Activated naive CD8-positive, alpha-beta T cell treated with anti-CD3 and anti-CD28 coated beads for 36 hours (primary cell): ENCODE measurements at regions not wholly inside any gene's neighbourhood (a gene's known extent, or its start where the extent isn't known, plus 50 kb on each side); places are given as distances from the start of the nearest gene placed in this dataset.

Experiments used
- DNase-seq: peaks from one replicate; pipeline ENCODE4 v3.0.0; 2021
- H3K27ac Mint-ChIP-seq: one replicate; pipeline ENCODE4 v1.8.0; 2022; ENCODE audit warnings: mild to moderate bottlenecking, moderate library complexity, mixed read lengths
- H3K27me3 Mint-ChIP-seq: one replicate; pipeline ENCODE4 v1.8.0; 2022; ENCODE audit warnings: mild to moderate bottlenecking, mixed read lengths
- H3K36me3 Mint-ChIP-seq: one replicate; pipeline ENCODE4 v1.8.0; 2021; ENCODE audit warnings: mild to moderate bottlenecking, mixed read lengths
- H3K4me1 Mint-ChIP-seq: one replicate; pipeline ENCODE4 v1.8.0; 2021; ENCODE audit warnings: mixed read lengths
- H3K4me3 Mint-ChIP-seq: one replicate; pipeline ENCODE4 v1.8.0; 2022; ENCODE audit warnings: mild to moderate bottlenecking, moderate library complexity, mixed read lengths
- H3K9me3 Mint-ChIP-seq: one replicate; pipeline ENCODE4 v1.8.0; 2022; ENCODE audit warnings: mixed read lengths

GRCh38 chr3:69607466-69608305 lies 131.6 kb upstream of the MITF start:
- H3K27ac Mint-ChIP-seq: no peak overlapping the region
- no peaks in the 10 kb centered on the region for H3K4me1 Mint-ChIP-seq
- no peak overlapping the region for H3K4me3 Mint-ChIP-seq
- no peaks in the 10 kb centered on the region for H3K36me3 Mint-ChIP-seq
- no peak for DNase-seq
- no peaks in the 10 kb centered on the region for H3K9me3 Mint-ChIP-seq
- peaks cover 7% of the 10 kb centered on the region for H3K27me3 Mint-ChIP-seq

- Mint-ChIP-seq H3K9me3 (peaks cover under 1% of the 10 kb centered on the region), H3K27ac (no peak overlapping the region), H3K27me3 (peaks cover 7% of the 10 kb centered on the region), H3K4me1 (no peaks in the 10 kb centered on the region), H3K4me3 (no peak overlapping the region), H3K36me3 (no peaks in the 10 kb centered on the region)
- DNase-seq: no peak
Observed at GRCh38 chr3:69605867-69606266, 133.4 kb upstream of the MITF start.

GRCh38 chr3:69604735-69605450 lies 134.4 kb upstream of the MITF start:
- Mint-ChIP-seq H3K4me3 (no peak overlapping the region), H3K27ac (no peak overlapping the region), H3K9me3 (peaks cover 4% of the 10 kb centered on the region), H3K36me3 (no peaks in the 10 kb centered on the region), H3K4me1 (no peaks in the 10 kb centered on the region), H3K27me3 (peaks cover 7% of the 10 kb centered on the region)
- no peak for DNase-seq

- Mint-ChIP-seq H3K27me3 (peaks cover 5% of the 10 kb centered on the region), H3K27ac (no peak overlapping the region), H3K4me3 (no peak overlapping the region), H3K36me3 (no peaks in the 10 kb centered on the region), H3K4me1 (no peaks in the 10 kb centered on the region), H3K9me3 (peaks cover 4% of the 10 kb centered on the region)
- no peak for DNase-seq
Observed at GRCh38 chr3:69602112-69602511, 137.2 kb upstream of the MITF start.

- H3K36me3 Mint-ChIP-seq: no peaks in the 10 kb centered on the region
- no peak for DNase-seq
- no peak overlapping the region for H3K4me3 Mint-ChIP-seq
- no peaks in the 10 kb centered on the region for H3K27me3 Mint-ChIP-seq
- no peaks in the 10 kb centered on the region for H3K9me3 Mint-ChIP-seq
- no peak overlapping the region for H3K27ac Mint-ChIP-seq
- no peaks in the 10 kb centered on the region for H3K4me1 Mint-ChIP-seq
Observed at GRCh38 chr3:69594286-69594685, 145.0 kb upstream of the MITF start.

- H3K9me3 Mint-ChIP-seq: peaks cover 12% of the 10 kb centered on the region
- no peak overlapping the region for H3K27ac Mint-ChIP-seq
- H3K4me1 Mint-ChIP-seq: no peaks in the 10 kb centered on the region
- no peak for DNase-seq
- H3K36me3 Mint-ChIP-seq: no peaks in the 10 kb centered on the region
- no peaks in the 10 kb centered on the region for H3K27me3 Mint-ChIP-seq
- H3K4me3 Mint-ChIP-seq: no peak overlapping the region
Observed at GRCh38 chr3:69591164-69591736, 148.0 kb upstream of the MITF start.

- Mint-ChIP-seq H3K36me3 (no peaks in the 10 kb centered on the region), H3K4me1 (no peaks in the 10 kb centered on the region), H3K27me3 (no peaks in the 10 kb centered on the region), H3K4me3 (no peak overlapping the region), H3K9me3 (peaks cover 17% of the 10 kb centered on the region), H3K27ac (no peak overlapping the region)
- DNase-seq: no peak
Observed at GRCh38 chr3:69590111-69590510, 149.2 kb upstream of the MITF start.

GRCh38 chr3:69588170-69588569 lies 151.1 kb upstream of the MITF start:
- H3K9me3 Mint-ChIP-seq: peaks cover 17% of the 10 kb centered on the region
- no peaks in the 10 kb centered on the region for H3K36me3 Mint-ChIP-seq
- H3K4me3 Mint-ChIP-seq: no peak overlapping the region
- no peak for DNase-seq
- no peaks in the 10 kb centered on the region for H3K4me1 Mint-ChIP-seq
- H3K27me3 Mint-ChIP-seq: peaks cover 5% of the 10 kb centered on the region
- no peak overlapping the region for H3K27ac Mint-ChIP-seq

GRCh38 chr3:69585472-69585871 lies 153.8 kb upstream of the MITF start:
- peaks cover 17% of the 10 kb centered on the region for H3K9me3 Mint-ChIP-seq
- DNase-seq: no peak
- no peaks in the 10 kb centered on the region for H3K4me1 Mint-ChIP-seq
- H3K4me3 Mint-ChIP-seq: no peak overlapping the region
- peaks cover 12% of the 10 kb centered on the region for H3K27me3 Mint-ChIP-seq
- no peak overlapping the region for H3K27ac Mint-ChIP-seq
- no peaks in the 10 kb centered on the region for H3K36me3 Mint-ChIP-seq

- H3K27me3 Mint-ChIP-seq: peaks cover 12% of the 10 kb centered on the region
- DNase-seq: no peak
- no peak overlapping the region for H3K4me3 Mint-ChIP-seq
- no peak overlapping the region for H3K27ac Mint-ChIP-seq
- no peaks in the 10 kb centered on the region for H3K36me3 Mint-ChIP-seq
- H3K9me3 Mint-ChIP-seq: peaks cover 7% of the 10 kb centered on the region
- no peaks in the 10 kb centered on the region for H3K4me1 Mint-ChIP-seq
Observed at GRCh38 chr3:69582044-69582443, 157.2 kb upstream of the MITF start.

GRCh38 chr3:69579306-69580041 lies 159.8 kb upstream of the MITF start:
- Mint-ChIP-seq H3K4me3 (no peak overlapping the region), H3K27me3 (peaks cover 12% of the 10 kb centered on the region), H3K36me3 (no peaks in the 10 kb centered on the region), H3K27ac (no peak overlapping the region), H3K4me1 (no peaks in the 10 kb centered on the region), H3K9me3 (peaks cover 2% of the 10 kb centered on the region)
- DNase-seq: no peak

- Mint-ChIP-seq H3K4me1 (no peaks in the 10 kb centered on the region), H3K36me3 (no peaks in the 10 kb centered on the region), H3K27ac (no peak overlapping the region), H3K4me3 (no peak overlapping the region), H3K27me3 (peaks cover 10% of the 10 kb centered on the region), H3K9me3 (no peaks in the 10 kb centered on the region)
- no peak for DNase-seq
Observed at GRCh38 chr3:69569520-69569919, 169.7 kb upstream of the MITF start.

- H3K36me3 Mint-ChIP-seq: no peaks in the 10 kb centered on the region
Observed at GRCh38 chr3:69568951-69569350, 170.3 kb upstream of the MITF start.

GRCh38 chr3:69568458-69568857 lies 170.8 kb upstream of the MITF start:
- H3K36me3 Mint-ChIP-seq: no peaks in the 10 kb centered on the region
- no peaks in the 10 kb centered on the region for H3K9me3 Mint-ChIP-seq
- H3K27ac Mint-ChIP-seq: no peak overlapping the region
- H3K27me3 Mint-ChIP-seq: peaks cover 10% of the 10 kb centered on the region
- no peak overlapping the region for H3K4me3 Mint-ChIP-seq
- no peaks in the 10 kb centered on the region for H3K4me1 Mint-ChIP-seq
- no peak for DNase-seq

More at GRCh38 chr3:69568951-69569350, 170.3 kb upstream of the MITF start:
- H3K27me3 Mint-ChIP-seq: peaks cover 10% of the 10 kb centered on the region
- H3K4me3 Mint-ChIP-seq: no peak overlapping the region
- no peak for DNase-seq
- H3K9me3 Mint-ChIP-seq: no peaks in the 10 kb centered on the region
- H3K4me1 Mint-ChIP-seq: no peaks in the 10 kb centered on the region
- H3K27ac Mint-ChIP-seq: no peak overlapping the region

GRCh38 chr3:69567710-69568052 lies 171.6 kb upstream of the MITF start:
- DNase-seq: no peak
- Mint-ChIP-seq H3K9me3 (no peaks in the 10 kb centered on the region), H3K27me3 (peaks cover 10% of the 10 kb centered on the region), H3K4me1 (no peaks in the 10 kb centered on the region), H3K4me3 (no peak overlapping the region), H3K36me3 (no peaks in the 10 kb centered on the region), H3K27ac (no peak overlapping the region)
